HG03460 (cell line): ENCODE measurements at regions not wholly inside any gene's neighbourhood (a gene's known extent, or its start where the extent isn't known, plus 50 kb on each side); places are given as distances from the start of the nearest gene placed in this dataset.
"Not testable (repeated sequence)": the region's sequence is repeated elsewhere in the genome, so short reads cannot be mapped to it uniquely, and the experiment has no call there.

ENCODE experiments used
- ATAC-seq: cut with Tn5 transposase; IDR thresholded peaks from one replicate; pipeline ENCODE4 v1.9.1; 2021; ENCODE audit not compliant: unreplicated experiment

- ATAC-seq, result no peak
Observed at GRCh38 chr2:136715146-136715545, 50.2 kb upstream of the THSD7B start.

- ATAC-seq, result no peak
Observed at GRCh38 chr2:136714452-136714951, 50.8 kb upstream of the THSD7B start.

- no peak for ATAC-seq
Observed at GRCh38 chr2:136713739-136714138, 51.6 kb upstream of the THSD7B start.

- no peak for ATAC-seq
Observed at GRCh38 chr2:136705336-136705735, 60.0 kb upstream of the THSD7B start.

GRCh38 chr2:136703214-136703613 is 62.1 kb upstream of the THSD7B start:
- ATAC-seq, result no peak

- no peak for ATAC-seq
Observed at GRCh38 chr2:136696438-136696837, 68.9 kb upstream of the THSD7B start.

GRCh38 chr2:136693966-136694365 is 71.4 kb upstream of the THSD7B start:
- no peak for ATAC-seq

GRCh38 chr2:136680079-136680478 is 85.3 kb upstream of the THSD7B start:
- not testable (repeated sequence) for ATAC-seq

- ATAC-seq, result no peak
Observed at GRCh38 chr2:136665736-136666135, 99.6 kb upstream of the THSD7B start.

- ATAC-seq, result no peak
Observed at GRCh38 chr2:136664713-136665405, 100.5 kb upstream of the THSD7B start.

GRCh38 chr2:136658201-136658600 is 107.1 kb upstream of the THSD7B start:
- ATAC-seq, result no peak

- ATAC-seq, result no peak
Observed at GRCh38 chr2:136653861-136654260, 111.5 kb upstream of the THSD7B start.

GRCh38 chr2:136651456-136652010 is 113.8 kb upstream of the THSD7B start:
- ATAC-seq, result no peak

- ATAC-seq, result no peak
Observed at GRCh38 chr2:136647039-136647438, 118.3 kb upstream of the THSD7B start.

- ATAC-seq, result no peak
Observed at GRCh38 chr2:136645236-136645828, 120.0 kb upstream of the THSD7B start.

GRCh38 chr2:136639651-136640050 is 125.7 kb upstream of the THSD7B start:
- no peak for ATAC-seq

GRCh38 chr2:136638193-136638592 is 127.2 kb upstream of the THSD7B start:
- ATAC-seq, result no peak

- no peak for ATAC-seq
Observed at GRCh38 chr2:136637402-136637801, 127.9 kb upstream of the THSD7B start.

GRCh38 chr2:136628490-136628889 is 136.9 kb upstream of the THSD7B start:
- no peak for ATAC-seq

GRCh38 chr2:136613096-136613495 is 152.2 kb upstream of the THSD7B start:
- no peak for ATAC-seq

GRCh38 chr2:136612079-136612478 is 153.3 kb upstream of the THSD7B start:
- no peak for ATAC-seq

- no peak for ATAC-seq
Observed at GRCh38 chr2:136611451-136611850, 153.9 kb upstream of the THSD7B start.
